ENCODE measurements at regions not wholly inside any gene's neighbourhood (a gene's known extent, or its start where the extent isn't known, plus 50 kb on each side); places are given as distances from the start of the nearest gene placed in this dataset.

- DNase-seq (no peak), ATAC-seq (no peak)
- H3K4me3 ChIP-seq, result no peak overlapping the region
- TF ChIP-seq POLR2A (IDR thresholded peaks at IDR 0.05) (no peak), CTCF (IDR thresholded peaks at IDR 0.05) (no peak)
- H3K4me1 ChIP-seq, result no peaks in the 10 kb centered on the region
- H3K9me3 ChIP-seq, result no peaks in the 10 kb centered on the region
- no peaks in the 10 kb centered on the region for H3K36me3 ChIP-seq (replicated peaks in 1 of 2; ENCODE audit: insufficient read depth in 1 of 2, low read depth in 2 of 2)
- intact Hi-C loops (cut with DNase I), result no loop called here
- 53 to 61% methylated on average over 27 of the region's 27 CpGs for WGBS, 2 donors
- no peak overlapping the region for H3K27ac ChIP-seq
- H3K27me3 ChIP-seq, result peaks cover 0 to 3% of the 10 kb centered on the region in 2 donors
Measured at GRCh38 chr17:79246225-79247190, 171.9 kb downstream of the ENGASE start.

GRCh38 chr17:79244665-79245064 is 170.0 kb downstream of the ENGASE start:
- no peak overlapping the region for H3K27ac ChIP-seq
- intact Hi-C loops (cut with DNase I), result no loop called here
- no peak for DNase-seq
- H3K27me3 ChIP-seq, result no peaks in the 10 kb centered on the region
- TF ChIP-seq CTCF (IDR thresholded peaks at IDR 0.05) (no peak), POLR2A (IDR thresholded peaks at IDR 0.05) (no peak)
- H3K9me3 ChIP-seq, result no peaks in the 10 kb centered on the region
- no peaks in the 10 kb centered on the region for H3K36me3 ChIP-seq (replicated peaks in 1 of 2; ENCODE audit: insufficient read depth in 1 of 2, low read depth in 2 of 2)
- no peak overlapping the region for H3K4me3 ChIP-seq
- no peak for ATAC-seq
- H3K4me1 ChIP-seq, result no peaks in the 10 kb centered on the region

GRCh38 chr17:79243996-79244395 is 169.4 kb downstream of the ENGASE start:
- TF ChIP-seq CTCF (IDR thresholded peaks at IDR 0.05) (no peak), POLR2A (IDR thresholded peaks at IDR 0.05) (no peak)

GRCh38 chr17:79243603-79243990 is 169.0 kb downstream of the ENGASE start:
- Histone ChIP-seq H3K4me3 (no peak overlapping the region), H3K4me1 (no peaks in the 10 kb centered on the region), H3K36me3 (replicated peaks in 1 of 2; ENCODE audit: insufficient read depth in 1 of 2, low read depth in 2 of 2) (no peaks in the 10 kb centered on the region), H3K27ac (no peak overlapping the region), H3K9me3 (no peaks in the 10 kb centered on the region), H3K27me3 (no peaks in the 10 kb centered on the region)
- intact Hi-C loops (cut with DNase I), result no loop called here
- no peak for DNase-seq
- ATAC-seq, result no peak
- TF ChIP-seq CTCF (IDR thresholded peaks at IDR 0.05), result no peak
- no peak for TF ChIP-seq POLR2A (IDR thresholded peaks at IDR 0.05)
- WGBS, 2 donors, result 83% methylated on average over 4 of the region's 4 CpGs; no CpG with 5 or more reads in 1 of the 2 donors

More at GRCh38 chr17:79243996-79244395, 169.4 kb downstream of the ENGASE start:
- ATAC-seq (no peak), DNase-seq (no peak)
- H3K27ac ChIP-seq, result no peak overlapping the region
- no peak overlapping the region for H3K4me3 ChIP-seq
- no peaks in the 10 kb centered on the region for H3K4me1 ChIP-seq
- no peaks in the 10 kb centered on the region for H3K36me3 ChIP-seq (replicated peaks in 1 of 2; ENCODE audit: insufficient read depth in 1 of 2, low read depth in 2 of 2)
- intact Hi-C loops (cut with DNase I), result no loop called here
- no peaks in the 10 kb centered on the region for H3K27me3 ChIP-seq
- 76 to 82% methylated on average over 8 of the region's 8 CpGs for WGBS, 2 donors
- no peaks in the 10 kb centered on the region for H3K9me3 ChIP-seq

All from body of pancreas (tissue), 4 donors.